IMR-90 (cell line): ENCODE measurements at regions not wholly inside any gene's neighbourhood (a gene's known extent, or its start where the extent isn't known, plus 50 kb on each side); places are given as distances from the start of the nearest gene placed in this dataset.

Experiments
- ATAC-seq: fragments of 200-7000 bp; cut with Tn5 transposase; 2 replicates; pipeline ENCODE4 v1.9.1; 2020; ENCODE audit warnings: low read depth, mild to moderate bottlenecking, moderate library complexity
- BruUV-seq: library from RNA; stranded (reverse); fragments of 400-500 nt; replicated peaks from 2 replicates; lab custom pipeline; 2021; lab: Mats Ljungman, UMichigan
- CTCF ChIA-PET: fragments of 300-600 bp; formaldehyde crosslinking; extraction: SDS; loops from one replicate; lab custom pipeline; 2021; ENCODE audit warnings: antibody characterized with exemption; lab: Yijun Ruan, JAX
- POLR2A ChIA-PET: fragments of 300-600 bp; sonication (Branson Sonifier 250); formaldehyde crosslinking; loops from one replicate; lab custom pipeline; 2022; ENCODE audit warnings: antibody characterized with exemption; ENCODE audit not compliant: unreplicated experiment; lab: Charles Lee
- DNase-seq: peaks from one replicate; pipeline ENCODE4 v3.0.0; 2013
- H2AFZ ChIP-seq: replicated peaks from 2 replicates; pipeline ENCODE3; 2013; ENCODE audit warnings: low read length, mild to moderate bottlenecking; ENCODE audit not compliant: poor library complexity
- H2AK5ac ChIP-seq: 2 replicates; pipeline ENCODE4 v1.6.1; 2013; ENCODE audit warnings: low read depth, low read length, inconsistent platforms
- H2AK9ac ChIP-seq: replicated peaks from 2 replicates; pipeline ENCODE3; 2013; ENCODE audit warnings: mild to moderate bottlenecking, low read depth, low read length, moderate library complexity; ENCODE audit not compliant: poor library complexity
- H2BK120ac ChIP-seq: 2 replicates; pipeline ENCODE4 v1.6.1; 2013; ENCODE audit warnings: low read depth, low read length, inconsistent platforms
- H2BK15ac ChIP-seq: 3 replicates; pipeline ENCODE4 v1.6.1; 2013; ENCODE audit warnings: low read depth, low read length, inconsistent platforms
- H2BK20ac ChIP-seq: 2 replicates; pipeline ENCODE4 v1.6.1; 2013; ENCODE audit warnings: low read depth, mild to moderate bottlenecking, inconsistent platforms, low read length, moderate library complexity
- H2BK5ac ChIP-seq: 2 replicates; pipeline ENCODE4 v1.6.1; 2013; ENCODE audit warnings: mild to moderate bottlenecking, low read depth, low read length, inconsistent platforms; ENCODE audit not compliant: poor library complexity, severe bottlenecking
- H3K14ac ChIP-seq: replicated peaks from 2 replicates; pipeline ENCODE4 v1.6.1; 2013; ENCODE audit warnings: low read depth, low read length, inconsistent platforms
- H3K18ac ChIP-seq: 2 replicates; pipeline ENCODE4 v1.6.1; 2013; ENCODE audit warnings: low read depth, low read length, control low read depth
- H3K23ac ChIP-seq: 2 replicates; pipeline ENCODE4 v1.6.1; 2013; ENCODE audit warnings: low read depth, low read length, inconsistent platforms
- H3K27ac ChIP-seq: 2 replicates; pipeline ENCODE4 v1.5.1; 2013; ENCODE audit warnings: mild to moderate bottlenecking, control low read depth, low read length; ENCODE audit not compliant: insufficient read depth
- H3K27me3 ChIP-seq: 2 replicates; pipeline ENCODE4 v1.6.1; 2013; ENCODE audit warnings: low read length; ENCODE audit not compliant: control insufficient read depth, insufficient read depth
- H3K36me3 ChIP-seq: 2 replicates; pipeline ENCODE4 v1.6.1; 2013; ENCODE audit warnings: low read length, mixed read lengths; ENCODE audit not compliant: control insufficient read depth, insufficient read depth
- H3K4ac ChIP-seq: 2 replicates; pipeline ENCODE4 v1.6.1; 2013; ENCODE audit warnings: low read depth, low read length, inconsistent platforms
- H3K4me1 ChIP-seq: 2 replicates; pipeline ENCODE4 v1.6.1; 2013; ENCODE audit warnings: low read length, mixed read lengths; ENCODE audit not compliant: control insufficient read depth, insufficient read depth
- H3K4me2 ChIP-seq: 2 replicates; pipeline ENCODE4 v1.6.1; 2013; ENCODE audit warnings: low read depth, mild to moderate bottlenecking, control low read depth, low read length, moderate library complexity
- H3K4me3 ChIP-seq: 2 replicates; pipeline ENCODE4 v1.5.1; 2013; ENCODE audit warnings: low read depth, mild to moderate bottlenecking, control low read depth, low read length, moderate library complexity; ENCODE audit not compliant: insufficient read depth
- H3K56ac ChIP-seq: 2 replicates; pipeline ENCODE4 v1.6.1; 2013; ENCODE audit warnings: low read length, inconsistent platforms; ENCODE audit not compliant: insufficient read depth; ENCODE audit errors: extremely low read depth
- H3K79me1 ChIP-seq, 2 experiments: 2 replicates each; pipeline ENCODE4 v1.6.1; 2013; ENCODE audit warnings: low read length in 2 of 2, inconsistent platforms in 1 of 2, low read depth in 1 of 2
- H3K9ac ChIP-seq: 2 replicates; pipeline ENCODE4 v1.6.1; 2013; ENCODE audit warnings: low read depth, low read length, control low read depth
- H3K9me1 ChIP-seq: 2 replicates; pipeline ENCODE4 v1.6.1; 2013; ENCODE audit warnings: low read length, inconsistent platforms; ENCODE audit not compliant: insufficient read depth
- H3K9me3 ChIP-seq: 2 replicates; pipeline ENCODE4 v1.6.1; 2013; ENCODE audit warnings: low read length; ENCODE audit not compliant: control insufficient read depth, insufficient read depth
- H4K20me1 ChIP-seq: 2 replicates; pipeline ENCODE4 v1.6.1; 2013; ENCODE audit warnings: low read length, inconsistent platforms; ENCODE audit not compliant: insufficient read depth
- H4K5ac ChIP-seq: 2 replicates; pipeline ENCODE4 v1.6.1; 2013; ENCODE audit warnings: mild to moderate bottlenecking, low read depth, low read length, control low read depth
- H4K8ac ChIP-seq, 2 experiments: 2 replicates each; pipeline ENCODE4 v1.6.1; 2013; ENCODE audit warnings: low read depth in 2 of 2, low read length in 2 of 2, control low read depth in 1 of 2, inconsistent platforms in 1 of 2
- H4K91ac ChIP-seq: 2 replicates; pipeline ENCODE4 v1.6.1; 2013; ENCODE audit warnings: low read depth, low read length, inconsistent platforms; ENCODE audit not compliant: insufficient read depth
- CHD1 ChIP-seq: IDR thresholded peaks from 2 replicates; pipeline ENCODE4 v1.6.1; 2012; ENCODE audit warnings: low read depth, low read length, improper control_type of control experiment
- ELK1 ChIP-seq: fragments of 150-350 bp; IDR thresholded peaks from 2 replicates; pipeline ENCODE4 v1.6.1; 2016; ENCODE audit warnings: low read depth, mild to moderate bottlenecking, low read length, moderate library complexity, borderline replicate concordance
- MAFK ChIP-seq: IDR thresholded peaks from 2 replicates; pipeline ENCODE4 v1.6.1; 2012; ENCODE audit warnings: low read depth, low read length, improper control_type of control experiment
- MAZ ChIP-seq: IDR thresholded peaks from 2 replicates; pipeline ENCODE4 v1.6.1; 2012; ENCODE audit warnings: low read depth, mild to moderate bottlenecking, low read length, improper control_type of control experiment, moderate library complexity, borderline replicate concordance
- MXI1 ChIP-seq: IDR thresholded peaks from 2 replicates; pipeline ENCODE4 v1.6.1; 2012; ENCODE audit warnings: low read depth, mild to moderate bottlenecking, low read length, moderate library complexity, borderline replicate concordance
- dilution Hi-C: fragments of 300-500 bp; cut with HindIII; formaldehyde crosslinking; loops from one replicate; pipeline ENCODE4 v1.14.3; 2018; ENCODE audit warnings: low sequenced_read_pairs; ENCODE audit not compliant: unreplicated experiment
- in situ Hi-C: fragments of 300-500 bp; cut with MboI; formaldehyde crosslinking; loops from 3 replicates; pipeline ENCODE4 v1.14.3; 2019; ENCODE audit warnings: low sequenced_read_pairs, inconsistent platforms, mixed read lengths
- intact Hi-C: fragments of 100-400 bp; cut with micrococcal nuclease; formaldehyde crosslinking; loops from 2 replicates; pipeline ENCODE4 v1.10.0; 2022

GRCh38 chr2:177317443-177317842 is 52.9 kb upstream of the NFE2L2 start:
- in situ Hi-C loops, result no loop called here
- dilution Hi-C loops, result no loop called here
- no peak overlapping the region for H4K5ac ChIP-seq
- H2BK120ac ChIP-seq, result no peak overlapping the region
- DNase-seq (no peak), ATAC-seq (no peak)
- H3K56ac ChIP-seq, result no peak overlapping the region
- ChIA-PET POLR2A (no interaction called here), CTCF (no interaction called here)
- no peak overlapping the region for H4K8ac ChIP-seq
- H3K4ac ChIP-seq, result no peak overlapping the region
- no peaks in the 10 kb centered on the region; a peak in 1 of 4 replicates for H3K79me1 ChIP-seq
- H3K27me3 ChIP-seq, result no peaks in the 10 kb centered on the region
- no peak overlapping the region for H2BK5ac ChIP-seq
- no peak overlapping the region for H3K23ac ChIP-seq
- no peak overlapping the region for H2BK15ac ChIP-seq
- H3K27ac ChIP-seq, result no peak overlapping the region
- H3K18ac ChIP-seq, result no peak overlapping the region
- H3K4me1 ChIP-seq, result peaks cover 7% of the 10 kb centered on the region
- H3K36me3 ChIP-seq, result no peaks in the 10 kb centered on the region
- H2AFZ ChIP-seq, result no peak overlapping the region
- intact Hi-C loops, result no loop called here
- H3K4me3 ChIP-seq, result no peak overlapping the region
- no peak overlapping the region for H3K14ac ChIP-seq
- H3K9ac ChIP-seq, result no peak overlapping the region
- H3K9me1 ChIP-seq, result peaks cover 11% of the 10 kb centered on the region
- H2AK9ac ChIP-seq, result no peak overlapping the region
- H3K9me3 ChIP-seq, result no peaks in the 10 kb centered on the region
- no peak overlapping the region for H3K4me2 ChIP-seq
- no peak overlapping the region for H4K91ac ChIP-seq
- H2BK20ac ChIP-seq, result no peak overlapping the region
- BruUV-seq, result no TSS peak
- H2AK5ac ChIP-seq, result no peak overlapping the region
- TF ChIP-seq MAZ (no peak), ELK1 (no peak), MXI1 (no peak), MAFK (no peak), CHD1 (no peak)
- H4K20me1 ChIP-seq, result no peaks in the 10 kb centered on the region
